GM12874 (cell line): ENCODE measurements at regions not wholly inside any gene's neighbourhood (a gene's known extent, or its start where the extent isn't known, plus 50 kb on each side); places are given as distances from the start of the nearest gene placed in this dataset.

ENCODE experiments used
- CTCF ChIP-seq: IDR thresholded peaks from 2 replicates; pipeline ENCODE4 v1.5.1; 2011; ENCODE audit warnings: low read depth, mild to moderate bottlenecking, control low read depth, low read length, moderate library complexity; ENCODE audit not compliant: insufficient read depth

- TF ChIP-seq CTCF = no peak
These were observed 148.7 kb downstream of the FAM174A start for GRCh38 chr5:100683881-100684280.

- TF ChIP-seq CTCF = no peak
These were observed 154.9 kb downstream of the FAM174A start for GRCh38 chr5:100690036-100690560.

- TF ChIP-seq CTCF = no peak
These were observed 155.9 kb downstream of the FAM174A start for GRCh38 chr5:100691085-100691484.

- TF ChIP-seq CTCF = no peak
These were observed 156.4 kb downstream of the FAM174A start for GRCh38 chr5:100691548-100691947.

- no peak for TF ChIP-seq CTCF
These were observed 158.3 kb downstream of the FAM174A start for GRCh38 chr5:100693481-100693880.

GRCh38 chr5:100694100-100694499, 158.9 kb downstream of the FAM174A start:
- no peak for TF ChIP-seq CTCF

- no peak for TF ChIP-seq CTCF
These were observed 162.8 kb downstream of the FAM174A start for GRCh38 chr5:100697970-100698369.
